HCT116 (cell line): ENCODE measurements at regions not wholly inside any gene's neighbourhood (a gene's known extent, or its start where the extent isn't known, plus 50 kb on each side); places are given as distances from the start of the nearest gene placed in this dataset.

ENCODE experiments used
- ATAC-seq: fragments of 200-7000 bp; cut with Tn5 transposase; 2 replicates; pipeline ENCODE4 v1.9.1; 2020; ENCODE audit warnings: mild to moderate bottlenecking, moderate library complexity
- BruUV-seq: library from RNA; stranded (reverse); fragments of 400-500 nt; replicated peaks from 2 replicates; lab custom pipeline; 2021; lab: Mats Ljungman, UMichigan
- CTCF ChIA-PET: fragments of 300-600 bp; sonication (Branson Sonifier 250); formaldehyde crosslinking; loops from one replicate; lab custom pipeline; 2021; ENCODE audit warnings: antibody characterized with exemption; lab: Charles Lee
- POLR2A ChIA-PET: fragments of 300-600, 350-600 bp; sonication (Branson Sonifier 250); formaldehyde crosslinking; loops from one replicate; lab custom pipeline; 2021; ENCODE audit warnings: antibody characterized with exemption; lab: Charles Lee
- RAD21 ChIA-PET, 2 experiments: fragments of 300-600 bp; sonication (Branson Sonifier 250); formaldehyde crosslinking; loops; one replicate each; lab custom pipeline; 2023; ENCODE audit warnings: low total read pairs in 2 of 2; ENCODE audit not compliant: uncharacterized antibody in 2 of 2, unreplicated experiment in 2 of 2, low non-redundant PET in 1 of 2; lab: Charles Lee
- DNase-seq: peaks from one replicate; pipeline ENCODE4 v3.0.0-alpha.2; 2010; ENCODE audit warnings: low read depth, low spot score
- H2AFZ ChIP-seq: fragments of 200-600 bp; shearing (Covaris generic), sonication (generic); 2 replicates; pipeline ENCODE4 v1.6.1; 2017; ENCODE audit warnings: low read depth, mixed run types, mixed read lengths, antibody characterized with exemption, low read length; ENCODE audit not compliant: poor library complexity, severe bottlenecking
- H3K27ac ChIP-seq: 2 replicates; pipeline ENCODE4 v1.5.1; 2012; ENCODE audit warnings: low read depth, low read length
- H3K27me3 ChIP-seq: fragments of 200-600 bp; sonication (generic); 2 replicates; pipeline ENCODE4 v1.6.1; 2016; ENCODE audit warnings: mixed run types, low read length, mixed read lengths; ENCODE audit not compliant: insufficient read depth
- H3K36me3 ChIP-seq, 2 experiments: fragments of 200-500 bp in 1 of 2; fragments of 200-600 bp in 1 of 2; sonication (Bioruptor generic) in 1 of 2; sonication (generic) in 1 of 2; 2 replicates each; pipeline versions ENCODE4 v1.5.1 to v1.6.1; 2014 to 2016; ENCODE audit warnings: low read length in 2 of 2, inconsistent platforms in 1 of 2, mixed read lengths in 1 of 2, mixed run types in 1 of 2; ENCODE audit not compliant: insufficient read depth in 2 of 2, control insufficient read depth in 1 of 2
- H3K4me1 ChIP-seq, 2 experiments: fragments of 200-600 bp in 1 of 2; sonication (generic) in 1 of 2; 2 replicates each; pipeline versions ENCODE4 v1.5.1 to v1.6.1; 2012 to 2017; ENCODE audit warnings: low read length in 2 of 2, inconsistent platforms in 1 of 2, mild to moderate bottlenecking in 1 of 2, mixed read lengths in 1 of 2, mixed run types in 1 of 2, moderate library complexity in 1 of 2; ENCODE audit not compliant: insufficient read depth in 2 of 2, control insufficient read depth in 1 of 2
- H3K4me2 ChIP-seq: fragments of 200-600 bp; sonication (generic); 2 replicates; pipeline ENCODE4 v1.6.1; 2017; ENCODE audit warnings: mixed run types, low read length, mixed read lengths
- H3K4me3 ChIP-seq, 2 experiments: fragments of 200-600 bp in 1 of 2; sonication (generic) in 1 of 2; replicated peaks in 1 of 2; 2 replicates each; pipeline ENCODE4 v1.5.1; 2011 to 2016; ENCODE audit warnings: low read length in 2 of 2, control low read depth in 1 of 2, low read depth in 1 of 2, mild to moderate bottlenecking in 1 of 2, mixed read lengths in 1 of 2, mixed run types in 1 of 2
- H3K79me2 ChIP-seq: fragments of 200-600 bp; sonication (generic); 2 replicates; pipeline ENCODE4 v1.6.1; 2017; ENCODE audit warnings: mild to moderate bottlenecking, mixed run types, low read length, moderate library complexity, mixed read lengths; ENCODE audit not compliant: insufficient read depth
- H3K9ac ChIP-seq: fragments of 200-600 bp; sonication (generic); 2 replicates; pipeline ENCODE4 v1.6.1; 2016; ENCODE audit warnings: low read length, mixed read lengths
- H3K9me2 ChIP-seq: fragments of 200-600 bp; sonication (generic), shearing (Covaris generic); 2 replicates; pipeline ENCODE4 v1.6.1; 2017; ENCODE audit warnings: mixed run types, mild to moderate bottlenecking, moderate library complexity; ENCODE audit not compliant: insufficient read depth
- H3K9me3 ChIP-seq, 2 experiments: fragments of 200-500 bp in 1 of 2; fragments of 200-600 bp in 1 of 2; sonication (Bioruptor generic) in 1 of 2; sonication (generic) in 1 of 2; 2 replicates each; pipeline ENCODE4 v1.6.1; 2014 to 2017; ENCODE audit warnings: low read length in 2 of 2, mixed read lengths in 2 of 2, inconsistent platforms in 1 of 2, low read depth in 1 of 2, mild to moderate bottlenecking in 1 of 2, mixed run types in 1 of 2, moderate library complexity in 1 of 2; ENCODE audit not compliant: control insufficient read depth in 1 of 2, insufficient read depth in 1 of 2
- H4K20me1 ChIP-seq: fragments of 200-600 bp; sonication (generic), shearing (Covaris generic); 2 replicates; pipeline ENCODE4 v1.6.1; 2017; ENCODE audit warnings: mixed run types, mild to moderate bottlenecking, moderate library complexity; ENCODE audit not compliant: insufficient read depth
- ATF3 ChIP-seq: IDR thresholded peaks from 2 replicates; pipeline ENCODE4 v1.6.1; 2012
- CBX3 ChIP-seq: IDR thresholded peaks from 2 replicates; pipeline ENCODE4 v1.6.1; 2012; ENCODE audit warnings: low read depth
- CTCF ChIP-seq, 3 experiments: fragments of 200-600 bp in 1 of 3; sonication (generic) in 1 of 3; IDR thresholded peaks in 2 of 3; conservative IDR thresholded peaks in 1 of 3; 2 replicates each; pipeline ENCODE4 v1.5.1; 2012 to 2017; ENCODE audit warnings: low read depth in 2 of 3, low read length in 2 of 3, antibody characterized with exemption in 1 of 3, borderline replicate concordance in 1 of 3, control low read depth in 1 of 3, mild to moderate bottlenecking in 1 of 3, mixed read lengths in 1 of 3, mixed run types in 1 of 3, moderate library complexity in 1 of 3; ENCODE audit not compliant: insufficient read depth in 1 of 3
- EGR1 ChIP-seq: IDR thresholded peaks from 2 replicates; pipeline ENCODE4 v1.6.1; 2012; ENCODE audit warnings: low read depth
- ELF1 ChIP-seq: IDR thresholded peaks from 2 replicates; pipeline ENCODE4 v1.6.1; 2012; ENCODE audit warnings: low read depth, borderline replicate concordance
- EZH2phosphoT487 ChIP-seq: fragments of 200-600 bp; IDR thresholded peaks from 2 replicates; pipeline ENCODE4 v1.6.1; 2018; ENCODE audit warnings: antibody characterized with exemption, borderline replicate concordance
- FOSL1 ChIP-seq: IDR thresholded peaks from 2 replicates; pipeline ENCODE4 v1.6.1; 2012; ENCODE audit warnings: low read depth
- MAX ChIP-seq: IDR thresholded peaks from 2 replicates; pipeline ENCODE4 v1.6.1; 2012
- RAD21 ChIP-seq: IDR thresholded peaks from 2 replicates; pipeline ENCODE4 v1.6.1; 2012; ENCODE audit warnings: low read depth, mild to moderate bottlenecking
- REST ChIP-seq: IDR thresholded peaks from 2 replicates; pipeline ENCODE4 v1.6.1; 2012; ENCODE audit warnings: low read depth
- SIN3A ChIP-seq: IDR thresholded peaks from 2 replicates; pipeline ENCODE4 v1.6.1; 2012; ENCODE audit warnings: low read depth
- SP1 ChIP-seq: IDR thresholded peaks from 2 replicates; pipeline ENCODE4 v1.6.1; 2012; ENCODE audit warnings: low read depth
- TCF7L2 ChIP-seq: IDR thresholded peaks from 2 replicates; pipeline ENCODE4 v1.7.0; 2011; ENCODE audit warnings: borderline replicate concordance, inconsistent platforms; ENCODE audit not compliant: insufficient read depth, insufficient read length; ENCODE audit errors: extremely low read depth
- ZFX ChIP-seq: fragments of 450-650 bp; IDR thresholded peaks from 2 replicates; pipeline ENCODE4 v1.6.1; 2017
- intact Hi-C: fragments of 100-400 bp; cut with micrococcal nuclease; formaldehyde crosslinking; loops from 2 replicates; pipeline ENCODE4 v1.10.0; 2022

- POLR2A ChIA-PET = no interaction called here
- H3K36me3 ChIP-seq = no peaks in the 10 kb centered on the region
- no peaks in the 10 kb centered on the region for H3K4me1 ChIP-seq
- no peaks in the 10 kb centered on the region for H3K9me3 ChIP-seq
- no TSS peak for BruUV-seq
- CTCF ChIA-PET = no interaction called here
- H3K4me2 ChIP-seq = no peak overlapping the region
- no peaks in the 10 kb centered on the region for H3K9me2 ChIP-seq
- H3K9ac ChIP-seq = no peak overlapping the region
- DNase-seq (no peak), ATAC-seq (no peak)
- RAD21 ChIA-PET = no interaction called here
- no peaks in the 10 kb centered on the region for H3K27me3 ChIP-seq
- H3K79me2 ChIP-seq = no peaks in the 10 kb centered on the region
- H4K20me1 ChIP-seq = no peaks in the 10 kb centered on the region
- no peak overlapping the region for H3K27ac ChIP-seq
- no peak overlapping the region for H2AFZ ChIP-seq
- intact Hi-C loops = no loop called here
- TF ChIP-seq ZFX (no peak), REST (no peak), MAX (no peak), EGR1 (no peak), FOSL1 (no peak), CBX3 (no peak), RAD21 (no peak), EZH2phosphoT487 (no peak), SIN3A (no peak), ELF1 (no peak), SP1 (no peak), TCF7L2 (no peak), CTCF (IDR thresholded peaks at IDR 0.05 in 2 of 3, conservative IDR thresholded peaks at IDR 0.05 in 1 of 3; ENCODE audit: borderline replicate concordance in 1 of 3, insufficient read depth in 1 of 3, low read depth in 2 of 3, low read length in 2 of 3) (no peak), ATF3 (no peak)
- no peak overlapping the region for H3K4me3 ChIP-seq
Observed at GRCh38 chr10:61323726-61324125, 129.5 kb downstream of the TMEM26 start.
